ENCODE measurements at regions not wholly inside any gene's neighbourhood (a gene's known extent, or its start where the extent isn't known, plus 50 kb on each side); places are given as distances from the start of the nearest gene placed in this dataset.

DNA sequence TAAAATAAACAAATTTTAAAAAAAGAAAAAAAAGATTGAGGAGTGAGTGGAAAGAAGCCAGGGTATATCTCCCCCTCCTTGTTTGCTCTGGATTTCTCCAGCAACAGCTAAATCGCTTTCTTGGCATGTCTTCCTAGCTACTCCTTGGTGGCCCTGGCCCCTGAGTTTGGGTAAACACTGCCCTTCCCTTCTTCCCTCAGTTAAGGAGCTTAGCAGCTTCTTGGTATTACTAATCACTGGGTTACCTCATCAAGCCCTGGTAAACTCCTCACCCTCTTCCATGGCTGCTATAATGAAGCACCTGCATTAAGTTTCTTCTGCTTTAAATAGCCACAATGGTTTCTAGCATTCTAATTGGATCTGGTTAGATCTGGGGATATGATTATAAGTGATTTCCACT lies 269.8 kb downstream of the FZD1 start:
- DNase-seq: peak; percentile 82

- DNase-seq: peak; percentile 67
These were observed 273.3 kb downstream of the FZD1 start for GRCh38 chr7:91537260-91538152.

GRCh38 chr7:91541641-91542040 lies 277.4 kb downstream of the FZD1 start:
- DNase-seq: no peak

DNA sequence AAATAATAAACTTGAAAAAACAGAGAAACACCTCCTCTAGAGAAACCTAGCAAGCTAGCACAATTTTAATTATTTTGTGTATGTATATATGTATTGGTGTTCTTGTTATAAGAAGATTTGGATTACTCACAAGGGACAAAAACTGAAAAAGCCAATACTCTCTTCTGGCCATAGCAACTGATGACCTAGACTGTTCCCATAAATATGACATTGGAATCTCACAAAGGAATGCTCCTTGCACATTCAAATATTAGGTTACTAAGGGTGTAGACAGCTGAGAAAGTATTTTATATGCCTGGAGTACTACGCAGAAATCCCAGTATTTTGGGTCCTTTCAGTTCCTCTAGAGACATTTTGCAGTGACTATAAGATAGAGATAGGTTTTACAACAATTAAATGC lies 279.4 kb downstream of the FZD1 start:
- DNase-seq: no peak

DNA sequence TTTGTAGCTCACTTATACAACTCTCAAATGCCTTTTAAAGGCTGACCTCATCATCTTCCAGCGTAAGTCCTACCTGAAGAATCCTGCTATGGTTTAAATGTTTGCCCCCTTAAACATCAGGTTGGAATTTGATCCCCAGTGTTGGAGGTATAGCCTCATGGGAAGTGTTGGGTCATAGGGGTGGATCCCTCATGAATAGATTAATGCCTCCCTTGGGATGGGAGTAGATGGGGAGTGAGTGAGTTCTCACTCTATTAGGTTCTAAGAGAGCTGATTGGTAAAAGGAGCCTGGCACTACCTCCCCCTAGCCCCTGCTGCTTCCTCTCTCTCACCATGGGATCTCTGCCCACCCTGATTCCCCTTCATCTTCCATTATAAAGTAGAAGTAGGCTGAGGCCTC lies 285.6 kb downstream of the FZD1 start:
- DNase-seq: no peak

GRCh38 chr7:91550931-91551330 lies 286.7 kb downstream of the FZD1 start:
- DNase-seq: no peak

DNA sequence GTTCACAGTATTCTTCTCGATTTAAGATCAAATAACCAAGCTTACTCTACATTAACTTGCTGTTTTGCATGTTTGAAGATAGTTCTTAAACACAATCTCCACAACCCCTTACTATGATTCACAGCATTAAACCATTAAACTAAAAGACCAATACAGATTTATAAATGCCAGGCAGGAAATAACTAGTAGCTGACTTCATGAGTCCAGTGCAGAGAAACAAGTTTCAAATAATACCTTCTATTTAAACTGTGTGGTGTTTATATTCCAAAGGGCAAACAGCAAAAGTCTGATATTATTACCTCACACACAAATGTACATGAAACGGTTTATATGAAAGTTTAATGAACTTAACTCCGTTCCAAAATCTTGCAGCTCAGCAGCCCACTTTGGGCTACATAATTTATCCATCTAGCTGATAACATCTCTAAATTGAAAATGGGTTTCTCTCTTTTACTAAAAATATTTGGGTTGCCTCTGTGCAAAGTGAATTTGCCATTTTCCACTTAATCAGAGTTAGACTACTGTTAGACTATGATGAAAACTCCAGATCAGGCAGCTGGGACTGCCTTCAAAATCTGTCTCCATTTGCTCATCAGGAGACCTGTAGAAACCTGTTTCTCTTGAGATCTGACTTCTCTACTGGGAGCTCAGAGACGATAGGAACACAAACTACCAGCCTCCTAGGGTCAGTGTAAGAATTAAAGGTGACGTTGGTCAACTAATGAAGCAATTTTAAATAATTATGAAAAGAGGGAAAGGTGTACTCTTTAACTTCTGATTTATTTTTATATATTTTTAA lies 287.3 kb downstream of the FZD1 start:
- no peak for DNase-seq

DNA sequence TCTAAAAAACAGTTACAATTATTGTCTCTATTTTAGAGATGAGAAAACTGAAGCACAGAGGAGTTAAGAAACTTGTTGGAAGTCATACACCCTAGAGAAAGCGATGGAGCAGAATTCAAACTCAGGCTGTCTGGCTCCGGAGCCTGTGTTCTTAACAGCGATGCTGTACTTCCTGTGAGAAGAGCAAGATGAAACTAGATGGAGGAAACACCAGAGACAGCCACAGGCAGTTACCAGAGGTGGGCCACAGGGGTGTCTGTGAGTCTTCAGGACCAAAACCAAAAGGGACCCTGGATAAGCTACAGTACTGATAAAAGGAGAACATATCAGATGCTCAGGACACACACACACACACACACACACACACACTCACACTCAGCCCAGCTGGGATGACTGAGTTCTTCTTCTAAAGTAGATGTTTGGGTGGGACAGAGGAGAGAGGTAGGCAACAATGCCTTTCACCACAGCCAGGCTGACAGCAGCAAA lies 289.2 kb downstream of the FZD1 start:
- DNase-seq: no peak

- DNase-seq: no peak
These were observed 290.6 kb downstream of the FZD1 start for GRCh38 chr7:91554883-91555282.

- no peak for DNase-seq
These were observed 292.0 kb downstream of the FZD1 start for GRCh38 chr7:91556239-91556638.

GRCh38 chr7:91556956-91557650 lies 292.9 kb downstream of the FZD1 start:
- DNase-seq: no peak

- no peak for DNase-seq
These were observed 293.7 kb downstream of the FZD1 start for GRCh38 chr7:91557789-91558404.

- DNase-seq: no peak
These were observed 295.7 kb downstream of the FZD1 start for GRCh38 chr7:91559947-91560346.

- no peak for DNase-seq
These were observed 299.9 kb downstream of the FZD1 start for GRCh38 chr7:91564101-91564500.

- no peak for DNase-seq
These were observed 300.3 kb downstream of the FZD1 start for GRCh38 chr7:91564541-91564940.

DNA sequence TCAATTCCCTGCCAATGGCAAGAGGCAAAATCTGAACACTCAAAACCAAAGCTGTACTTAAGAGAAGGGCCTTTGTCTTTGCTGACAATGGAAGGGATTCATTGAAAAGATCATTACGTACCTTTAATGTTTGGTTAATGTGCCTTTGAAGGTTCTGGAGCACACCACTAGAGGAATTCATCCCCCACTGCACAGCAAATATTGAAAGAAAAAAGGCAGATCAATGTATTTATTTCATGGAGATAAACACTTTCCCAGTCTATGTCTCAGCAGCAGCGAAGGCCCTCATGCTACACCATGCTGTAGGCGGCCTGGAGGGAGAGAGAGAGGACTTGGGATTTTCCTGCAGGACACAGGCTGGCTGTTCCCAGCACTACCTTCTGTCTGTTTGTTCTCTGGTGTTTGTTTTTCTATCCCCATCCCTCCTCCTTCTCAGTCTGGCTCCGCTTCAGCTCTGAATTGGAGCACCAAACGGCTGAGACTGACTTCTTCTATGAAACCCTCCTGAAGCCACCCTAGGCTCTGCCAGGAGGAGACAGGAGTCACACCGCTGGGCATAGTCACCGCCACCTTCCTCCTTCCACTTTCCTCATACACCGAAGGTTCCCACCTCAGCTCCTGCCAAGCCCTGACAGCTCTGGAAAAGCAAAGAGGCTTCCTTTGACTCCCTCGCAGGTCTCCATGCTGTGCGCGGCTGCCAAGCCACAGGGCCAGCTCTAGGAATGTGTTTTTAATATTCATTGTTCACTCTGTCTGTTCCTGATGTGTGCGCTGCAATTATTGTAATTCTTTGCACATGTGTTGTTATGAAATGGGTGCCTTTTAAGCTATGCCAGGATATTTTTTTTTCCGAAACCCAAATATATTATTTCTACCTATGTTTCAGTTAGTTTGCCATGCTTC lies 301.5 kb downstream of the FZD1 start:
- DNase-seq: no peak

DNA sequence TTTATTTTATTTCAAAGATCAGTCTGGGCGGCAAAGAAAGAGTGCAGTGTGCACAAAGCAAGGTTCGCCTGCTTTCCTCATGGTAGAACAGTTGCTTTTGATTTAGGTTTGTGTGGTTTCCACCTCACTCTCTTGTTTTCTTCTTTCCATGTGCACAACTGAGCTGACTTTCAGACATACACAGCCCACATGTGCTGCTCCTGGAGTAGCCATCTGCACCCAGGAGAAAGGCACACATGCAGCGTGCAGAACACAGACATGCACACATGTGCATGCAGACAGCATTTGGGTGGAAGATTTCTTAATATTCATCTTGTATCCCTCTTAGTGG lies 302.1 kb downstream of the FZD1 start:
- no peak for DNase-seq

DNA sequence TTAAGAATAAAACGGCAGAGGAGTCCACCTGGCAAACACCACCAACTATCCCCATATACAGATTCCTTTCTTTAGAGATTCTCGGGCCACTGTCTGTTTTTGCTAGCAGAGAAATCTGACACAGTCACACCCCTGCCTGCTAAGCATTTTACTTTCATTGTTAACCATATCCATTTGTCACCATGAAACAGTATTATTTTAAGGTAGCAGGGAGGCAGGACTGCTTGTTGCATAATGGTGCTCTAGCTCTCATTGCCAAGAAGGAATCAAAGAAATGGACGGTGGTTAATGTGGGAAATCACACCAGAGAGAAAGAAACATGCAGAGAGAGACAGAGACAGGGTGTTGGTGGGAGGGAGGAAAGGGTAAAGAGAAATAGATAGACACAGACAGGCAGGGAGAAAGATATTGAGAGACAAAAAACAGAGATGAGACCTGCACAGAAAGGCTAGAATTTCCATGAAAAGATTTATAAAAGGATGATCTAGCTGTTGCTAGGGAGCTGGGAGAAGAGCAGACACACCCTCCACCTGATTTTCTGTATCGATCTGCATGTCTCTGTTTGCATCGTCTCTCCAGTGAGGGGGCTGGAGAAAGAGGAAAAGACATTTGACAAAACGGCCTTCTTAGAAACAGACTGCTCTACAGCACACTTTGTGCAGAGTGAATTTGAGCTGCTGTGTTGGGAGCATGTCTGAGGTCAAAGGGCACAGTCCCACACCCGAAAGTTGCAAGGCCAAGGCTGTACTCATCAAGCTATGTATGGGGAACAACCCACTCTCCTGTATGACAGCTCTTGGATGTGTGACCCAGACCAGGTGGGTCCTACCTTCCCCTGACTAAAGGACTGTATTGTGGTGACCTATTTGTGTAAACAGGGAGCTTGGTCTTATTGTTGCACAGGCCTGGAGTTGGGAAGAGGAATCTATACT lies 303.1 kb downstream of the FZD1 start:
- no peak for DNase-seq

DNA sequence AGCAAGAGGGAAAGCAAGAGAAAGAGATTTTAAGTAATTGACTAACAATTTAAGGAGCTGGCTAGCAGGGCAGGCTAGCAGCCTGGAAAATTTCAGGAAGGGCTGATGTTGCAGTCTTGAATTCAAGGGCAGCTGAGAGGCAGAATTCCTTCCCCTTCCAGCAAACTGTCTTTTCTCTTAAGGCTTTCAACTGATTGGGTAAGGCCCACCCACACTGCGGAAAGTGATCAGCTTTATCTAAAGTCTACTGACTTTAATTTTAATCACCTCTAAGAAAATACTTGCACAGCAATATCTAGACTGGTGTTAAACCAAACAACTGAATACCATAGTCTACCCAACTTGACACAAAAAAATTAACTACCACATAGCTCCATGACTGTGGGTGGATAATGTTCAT lies 303.9 kb downstream of the FZD1 start:
- no peak for DNase-seq

- no peak for DNase-seq
These were observed 305.7 kb downstream of the FZD1 start for GRCh38 chr7:91569728-91570457.
